DND-41 (cell line): ENCODE measurements at regions not wholly inside any gene's neighbourhood (a gene's known extent, or its start where the extent isn't known, plus 50 kb on each side); places are given as distances from the start of the nearest gene placed in this dataset.
A peak's percentile ranks its signal among the peaks of the same experiment; 100 is the strongest.

Experiments
- EZH2 ChIP-seq: IDR thresholded peaks from 3 replicates; pipeline ENCODE4 v1.6.1; 2012; ENCODE audit warnings: borderline replicate concordance, low read depth, mild to moderate bottlenecking, moderate library complexity, low read length, inconsistent platforms; ENCODE audit not compliant: severe bottlenecking
- TF ChIP-seq, protein P1 (sequence below): IDR thresholded peaks from 2 replicates; pipeline ENCODE4 v1.5.1; 2012; ENCODE audit warnings: borderline replicate concordance, low read length, moderate library complexity, mild to moderate bottlenecking; ENCODE audit not compliant: poor library complexity, severe bottlenecking; ENCODE audit errors: extremely low read depth

DNA sequence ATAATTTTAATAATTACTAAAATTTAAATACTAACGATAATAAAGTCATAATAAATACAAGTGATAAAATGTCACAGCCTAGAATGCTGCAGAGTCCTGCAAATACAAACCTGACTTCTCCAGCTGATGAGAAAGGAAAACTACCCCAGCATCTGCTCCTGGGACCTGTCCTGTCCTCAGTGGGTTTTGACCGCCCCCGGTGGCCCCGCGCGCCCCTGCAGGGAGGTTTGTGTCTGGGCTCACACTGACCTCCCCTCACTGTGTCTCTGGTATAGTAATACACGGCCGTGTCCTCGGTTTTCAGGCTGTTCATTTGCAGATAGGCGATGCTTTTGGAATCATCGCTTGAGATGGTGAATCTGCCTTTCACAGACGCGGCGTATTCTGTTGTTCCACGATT is 1139.4 kb downstream of the TMEM121 start:
- TF ChIP-seq, protein P1, sequence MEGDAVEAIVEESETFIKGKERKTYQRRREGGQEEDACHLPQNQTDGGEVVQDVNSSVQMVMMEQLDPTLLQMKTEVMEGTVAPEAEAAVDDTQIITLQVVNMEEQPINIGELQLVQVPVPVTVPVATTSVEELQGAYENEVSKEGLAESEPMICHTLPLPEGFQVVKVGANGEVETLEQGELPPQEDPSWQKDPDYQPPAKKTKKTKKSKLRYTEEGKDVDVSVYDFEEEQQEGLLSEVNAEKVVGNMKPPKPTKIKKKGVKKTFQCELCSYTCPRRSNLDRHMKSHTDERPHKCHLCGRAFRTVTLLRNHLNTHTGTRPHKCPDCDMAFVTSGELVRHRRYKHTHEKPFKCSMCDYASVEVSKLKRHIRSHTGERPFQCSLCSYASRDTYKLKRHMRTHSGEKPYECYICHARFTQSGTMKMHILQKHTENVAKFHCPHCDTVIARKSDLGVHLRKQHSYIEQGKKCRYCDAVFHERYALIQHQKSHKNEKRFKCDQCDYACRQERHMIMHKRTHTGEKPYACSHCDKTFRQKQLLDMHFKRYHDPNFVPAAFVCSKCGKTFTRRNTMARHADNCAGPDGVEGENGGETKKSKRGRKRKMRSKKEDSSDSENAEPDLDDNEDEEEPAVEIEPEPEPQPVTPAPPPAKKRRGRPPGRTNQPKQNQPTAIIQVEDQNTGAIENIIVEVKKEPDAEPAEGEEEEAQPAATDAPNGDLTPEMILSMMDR = peak; percentile 54
- TF ChIP-seq EZH2 = no peak
